ENCODE measurements at regions not wholly inside any gene's neighbourhood (a gene's known extent, or its start where the extent isn't known, plus 50 kb on each side); places are given as distances from the start of the nearest gene placed in this dataset.

GRCh38 chr6:149201068-149201655 is 116.3 kb upstream of the TAB2 start:
- 89% methylated on average over 7 of the region's 7 CpGs for WGBS

GRCh38 chr6:149202100-149202499 is 115.4 kb upstream of the TAB2 start:
- H3K27ac ChIP-seq (ENCODE audit: low read depth) = no peak overlapping the region
- no peak for DNase-seq (ENCODE audit: extremely low spot score)
- no peaks in the 10 kb centered on the region for H3K36me3 ChIP-seq (ENCODE audit: insufficient read depth)
- 93% methylated on average over 4 of the region's 4 CpGs for WGBS
- H3K4me1 ChIP-seq (ENCODE audit: insufficient read depth) = no peaks in the 10 kb centered on the region
- H3K4me3 ChIP-seq (ENCODE audit: low read depth, low read length) = no peak overlapping the region

More at GRCh38 chr6:149201068-149201655, 116.3 kb upstream of the TAB2 start:
- no peaks in the 10 kb centered on the region for H3K4me1 ChIP-seq (ENCODE audit: insufficient read depth)
- H3K36me3 ChIP-seq (ENCODE audit: insufficient read depth) = no peaks in the 10 kb centered on the region
- DNase-seq (ENCODE audit: extremely low spot score) = no peak
- no peak overlapping the region for H3K4me3 ChIP-seq (ENCODE audit: low read depth, low read length)
- no peak overlapping the region for H3K27ac ChIP-seq (ENCODE audit: low read depth)

- Histone ChIP-seq H3K27ac (ENCODE audit: low read depth) (no peak overlapping the region), H3K36me3 (ENCODE audit: insufficient read depth) (no peaks in the 10 kb centered on the region), H3K4me3 (ENCODE audit: low read depth, low read length) (no peak overlapping the region), H3K4me1 (ENCODE audit: insufficient read depth) (no peaks in the 10 kb centered on the region)
- 95% methylated on average over 3 of the region's 3 CpGs for WGBS
- DNase-seq (ENCODE audit: extremely low spot score) = no peak
Measured at GRCh38 chr6:149202952-149203351, 114.6 kb upstream of the TAB2 start.

GRCh38 chr6:149203509-149203908 is 114.0 kb upstream of the TAB2 start:
- no peak overlapping the region for H3K27ac ChIP-seq (ENCODE audit: low read depth)
- H3K4me1 ChIP-seq (ENCODE audit: insufficient read depth) = no peaks in the 10 kb centered on the region
- no peak overlapping the region for H3K4me3 ChIP-seq (ENCODE audit: low read depth, low read length)
- DNase-seq (ENCODE audit: extremely low spot score) = no peak
- H3K36me3 ChIP-seq (ENCODE audit: insufficient read depth) = no peaks in the 10 kb centered on the region
- 79% methylated on average over 4 of the region's 4 CpGs for WGBS

GRCh38 chr6:149208134-149208601 is 109.3 kb upstream of the TAB2 start:
- Histone ChIP-seq H3K4me1 (ENCODE audit: insufficient read depth) (no peaks in the 10 kb centered on the region), H3K4me3 (ENCODE audit: low read depth, low read length) (no peak overlapping the region), H3K36me3 (ENCODE audit: insufficient read depth) (no peaks in the 10 kb centered on the region), H3K27ac (ENCODE audit: low read depth) (no peak overlapping the region)
- DNase-seq (ENCODE audit: extremely low spot score) = no peak
- 84% methylated on average over 4 of the region's 4 CpGs for WGBS

- H3K4me1 ChIP-seq (ENCODE audit: insufficient read depth) = no peaks in the 10 kb centered on the region
- no peak for DNase-seq (ENCODE audit: extremely low spot score)
- H3K4me3 ChIP-seq (ENCODE audit: low read depth, low read length) = no peak overlapping the region
- no peaks in the 10 kb centered on the region for H3K36me3 ChIP-seq (ENCODE audit: insufficient read depth)
- no peak overlapping the region for H3K27ac ChIP-seq (ENCODE audit: low read depth)
- 35% methylated on average over 2 of the region's 2 CpGs for WGBS
Measured at GRCh38 chr6:149209871-149210775, 107.4 kb upstream of the TAB2 start.

- Histone ChIP-seq H3K4me1 (ENCODE audit: insufficient read depth) (no peaks in the 10 kb centered on the region), H3K36me3 (ENCODE audit: insufficient read depth) (no peaks in the 10 kb centered on the region), H3K4me3 (ENCODE audit: low read depth, low read length) (no peak overlapping the region), H3K27ac (ENCODE audit: low read depth) (no peak overlapping the region)
- WGBS = 85% methylated on average over 6 of the region's 6 CpGs
- no peak for DNase-seq (ENCODE audit: extremely low spot score)
Measured at GRCh38 chr6:149211046-149211571, 106.4 kb upstream of the TAB2 start.

- Histone ChIP-seq H3K4me1 (ENCODE audit: insufficient read depth) (no peaks in the 10 kb centered on the region), H3K27ac (ENCODE audit: low read depth) (no peak overlapping the region)
- 38% methylated on average over 6 of the region's 6 CpGs for WGBS
Measured at GRCh38 chr6:149212206-149212605, 105.3 kb upstream of the TAB2 start.

GRCh38 chr6:149212892-149213801 is 104.4 kb upstream of the TAB2 start:
- Histone ChIP-seq H3K4me1 (ENCODE audit: insufficient read depth) (no peaks in the 10 kb centered on the region), H3K4me3 (ENCODE audit: low read depth, low read length) (no peak overlapping the region), H3K27ac (ENCODE audit: low read depth) (no peak overlapping the region), H3K36me3 (ENCODE audit: insufficient read depth) (no peaks in the 10 kb centered on the region)
- 73% methylated on average over 9 of the region's 9 CpGs for WGBS
- no peak for DNase-seq (ENCODE audit: extremely low spot score)

More at GRCh38 chr6:149212206-149212605, 105.3 kb upstream of the TAB2 start:
- Histone ChIP-seq H3K36me3 (ENCODE audit: insufficient read depth) (no peaks in the 10 kb centered on the region), H3K4me3 (ENCODE audit: low read depth, low read length) (no peak overlapping the region)
- DNase-seq (ENCODE audit: extremely low spot score) = no peak

GRCh38 chr6:149213829-149214228 is 103.7 kb upstream of the TAB2 start:
- no peaks in the 10 kb centered on the region for H3K4me1 ChIP-seq (ENCODE audit: insufficient read depth)

GRCh38 chr6:149216459-149216858 is 101.1 kb upstream of the TAB2 start:
- no peak for DNase-seq (ENCODE audit: extremely low spot score)
- H3K4me1 ChIP-seq (ENCODE audit: insufficient read depth) = no peaks in the 10 kb centered on the region
- WGBS = 93% methylated on average over 4 of the region's 4 CpGs
- no peak overlapping the region for H3K27ac ChIP-seq (ENCODE audit: low read depth)
- H3K4me3 ChIP-seq (ENCODE audit: low read depth, low read length) = no peak overlapping the region
- H3K36me3 ChIP-seq (ENCODE audit: insufficient read depth) = no peaks in the 10 kb centered on the region

More at GRCh38 chr6:149213829-149214228, 103.7 kb upstream of the TAB2 start:
- no peak overlapping the region for H3K4me3 ChIP-seq (ENCODE audit: low read depth, low read length)
- WGBS = 82% methylated on average over 4 of the region's 4 CpGs
- H3K27ac ChIP-seq (ENCODE audit: low read depth) = no peak overlapping the region
- H3K36me3 ChIP-seq (ENCODE audit: insufficient read depth) = no peaks in the 10 kb centered on the region
- DNase-seq (ENCODE audit: extremely low spot score) = no peak

GRCh38 chr6:149217466-149217888 is 100.0 kb upstream of the TAB2 start:
- Histone ChIP-seq H3K27ac (ENCODE audit: low read depth) (no peak overlapping the region), H3K4me3 (ENCODE audit: low read depth, low read length) (no peak overlapping the region), H3K36me3 (ENCODE audit: insufficient read depth) (no peaks in the 10 kb centered on the region), H3K4me1 (ENCODE audit: insufficient read depth) (no peaks in the 10 kb centered on the region)
- no peak for DNase-seq (ENCODE audit: extremely low spot score)

- Histone ChIP-seq H3K27ac (ENCODE audit: low read depth) (no peak overlapping the region), H3K4me1 (ENCODE audit: insufficient read depth) (no peaks in the 10 kb centered on the region), H3K36me3 (ENCODE audit: insufficient read depth) (no peaks in the 10 kb centered on the region), H3K4me3 (ENCODE audit: low read depth, low read length) (no peak overlapping the region)
- no peak for DNase-seq (ENCODE audit: extremely low spot score)
Measured at GRCh38 chr6:149218471-149218870, 99.0 kb upstream of the TAB2 start.

Measured in urinary bladder (tissue), 3 donors.